ENCODE measurements at regions not wholly inside any gene's neighbourhood (a gene's known extent, or its start where the extent isn't known, plus 50 kb on each side); places are given as distances from the start of the nearest gene placed in this dataset.

GRCh38 chr10:34028936-34029335 is 694.5 kb upstream of the NRP1 start:
- no peak for DNase-seq (ENCODE audit: low read depth)
- no peak for TF ChIP-seq CTCF (IDR thresholded peaks at IDR 0.05; ENCODE audit: low read depth, low read length, missing control alignments)
- H3K4me3 ChIP-seq (ENCODE audit: low read depth, low read length): no peak overlapping the region

- no peak for DNase-seq (ENCODE audit: low read depth)
- no peak for TF ChIP-seq CTCF (IDR thresholded peaks at IDR 0.05; ENCODE audit: low read depth, low read length, missing control alignments)
- no peak overlapping the region for H3K4me3 ChIP-seq (ENCODE audit: low read depth, low read length)
These were observed 690.4 kb upstream of the NRP1 start for GRCh38 chr10:34024693-34025425.

GRCh38 chr10:34024282-34024681 is 689.8 kb upstream of the NRP1 start:
- no peak for DNase-seq (ENCODE audit: low read depth)
- no peak overlapping the region for H3K4me3 ChIP-seq (ENCODE audit: low read depth, low read length)
- no peak for TF ChIP-seq CTCF (IDR thresholded peaks at IDR 0.05; ENCODE audit: low read depth, low read length, missing control alignments)

GRCh38 chr10:34022195-34022594 is 687.7 kb upstream of the NRP1 start:
- no peak for DNase-seq (ENCODE audit: low read depth)
- no peak for TF ChIP-seq CTCF (IDR thresholded peaks at IDR 0.05; ENCODE audit: low read depth, low read length, missing control alignments)
- no peak overlapping the region for H3K4me3 ChIP-seq (ENCODE audit: low read depth, low read length)

GRCh38 chr10:34018784-34019183 is 684.3 kb upstream of the NRP1 start:
- no peak for DNase-seq (ENCODE audit: low read depth)
- no peak for TF ChIP-seq CTCF (IDR thresholded peaks at IDR 0.05; ENCODE audit: low read depth, low read length, missing control alignments)

GRCh38 chr10:34018129-34018528 is 683.7 kb upstream of the NRP1 start:
- no peak for TF ChIP-seq CTCF (IDR thresholded peaks at IDR 0.05; ENCODE audit: low read depth, low read length, missing control alignments)
- H3K4me3 ChIP-seq (ENCODE audit: low read depth, low read length): no peak overlapping the region
- DNase-seq (ENCODE audit: low read depth): no peak

More at GRCh38 chr10:34018784-34019183, 684.3 kb upstream of the NRP1 start:
- H3K4me3 ChIP-seq (ENCODE audit: low read depth, low read length): no peak overlapping the region

- no peak overlapping the region for H3K4me3 ChIP-seq (ENCODE audit: low read depth, low read length)
- no peak for TF ChIP-seq CTCF (IDR thresholded peaks at IDR 0.05; ENCODE audit: low read depth, low read length, missing control alignments)
- no peak for DNase-seq (ENCODE audit: low read depth)
These were observed 682.8 kb upstream of the NRP1 start for GRCh38 chr10:34017281-34017680.
